ENCODE measurements at regions not wholly inside any gene's neighbourhood (a gene's known extent, or its start where the extent isn't known, plus 50 kb on each side); places are given as distances from the start of the nearest gene placed in this dataset.

- TF ChIP-seq SUZ12 (IDR thresholded peaks at IDR 0.05) (no peak), BHLHE40 (IDR thresholded peaks at IDR 0.05; ENCODE audit: borderline replicate concordance) (no peak), LEF1 (IDR thresholded peaks at IDR 0.05; ENCODE audit: borderline replicate concordance) (no peak)
These were observed 187.0 kb downstream of the MREG start for GRCh38 chr2:215826376-215826775.

All from HEK293T (cell line).